ENCODE measurements at regions not wholly inside any gene's neighbourhood (a gene's known extent, or its start where the extent isn't known, plus 50 kb on each side); places are given as distances from the start of the nearest gene placed in this dataset.

DNA sequence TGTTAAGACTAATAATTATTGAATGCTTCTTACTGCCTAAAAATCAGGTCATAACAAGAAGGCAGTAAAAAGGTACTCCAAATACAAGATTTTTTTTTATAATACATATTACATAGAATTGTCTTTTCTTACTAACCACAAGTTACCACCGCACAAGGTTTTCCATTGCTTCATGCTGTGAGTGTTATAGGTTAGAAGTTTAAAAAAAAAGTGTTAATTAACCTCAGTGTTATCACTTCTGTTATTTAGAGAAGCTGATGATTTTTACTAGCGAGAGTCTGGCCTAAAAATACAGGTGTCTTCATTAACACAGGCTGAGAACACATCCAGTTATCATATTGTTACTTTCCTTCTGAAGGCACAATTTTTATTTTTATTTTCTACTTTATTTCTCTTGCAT is 1281.9 kb upstream of the CELF2 start:
- Histone ChIP-seq H3K27ac (ENCODE audit: low read depth, low read length) (no peak overlapping the region), H3K27me3 (ENCODE audit: control insufficient read depth, low read length) (no peaks in the 10 kb centered on the region), H3K4me2 (ENCODE audit: low read length) (no peak overlapping the region), H3K79me2 (ENCODE audit: control insufficient read depth, low read length) (no peaks in the 10 kb centered on the region), H3K9me3 (ENCODE audit: control insufficient read depth, insufficient read depth, low read length) (no peaks in the 10 kb centered on the region), H3F3A (ENCODE audit: control insufficient read depth, insufficient read depth) (no peaks in the 10 kb centered on the region), H4K20me1 (ENCODE audit: control insufficient read depth, insufficient read depth, low read depth, low read length) (no peaks in the 10 kb centered on the region), H3K9me2 (replicated peaks; ENCODE audit: control insufficient read depth, low read length) (no peaks in the 10 kb centered on the region), H3K4me1 (ENCODE audit: control insufficient read depth, low read length) (no peaks in the 10 kb centered on the region), H3K4me3 (ENCODE audit: low read length) (no peak overlapping the region), H3K36me3 (ENCODE audit: control insufficient read depth, low read length) (no peaks in the 10 kb centered on the region)
- no peak for TF ChIP-seq EZH2phosphoT487 (IDR thresholded peaks at IDR 0.05; ENCODE audit: borderline replicate concordance, low read length)
- TF ChIP-seq, protein P1, sequence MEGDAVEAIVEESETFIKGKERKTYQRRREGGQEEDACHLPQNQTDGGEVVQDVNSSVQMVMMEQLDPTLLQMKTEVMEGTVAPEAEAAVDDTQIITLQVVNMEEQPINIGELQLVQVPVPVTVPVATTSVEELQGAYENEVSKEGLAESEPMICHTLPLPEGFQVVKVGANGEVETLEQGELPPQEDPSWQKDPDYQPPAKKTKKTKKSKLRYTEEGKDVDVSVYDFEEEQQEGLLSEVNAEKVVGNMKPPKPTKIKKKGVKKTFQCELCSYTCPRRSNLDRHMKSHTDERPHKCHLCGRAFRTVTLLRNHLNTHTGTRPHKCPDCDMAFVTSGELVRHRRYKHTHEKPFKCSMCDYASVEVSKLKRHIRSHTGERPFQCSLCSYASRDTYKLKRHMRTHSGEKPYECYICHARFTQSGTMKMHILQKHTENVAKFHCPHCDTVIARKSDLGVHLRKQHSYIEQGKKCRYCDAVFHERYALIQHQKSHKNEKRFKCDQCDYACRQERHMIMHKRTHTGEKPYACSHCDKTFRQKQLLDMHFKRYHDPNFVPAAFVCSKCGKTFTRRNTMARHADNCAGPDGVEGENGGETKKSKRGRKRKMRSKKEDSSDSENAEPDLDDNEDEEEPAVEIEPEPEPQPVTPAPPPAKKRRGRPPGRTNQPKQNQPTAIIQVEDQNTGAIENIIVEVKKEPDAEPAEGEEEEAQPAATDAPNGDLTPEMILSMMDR (IDR thresholded peaks at IDR 0.05; ENCODE audit: low read depth, low read length, poor library complexity, severe bottlenecking) = no peak

DNA sequence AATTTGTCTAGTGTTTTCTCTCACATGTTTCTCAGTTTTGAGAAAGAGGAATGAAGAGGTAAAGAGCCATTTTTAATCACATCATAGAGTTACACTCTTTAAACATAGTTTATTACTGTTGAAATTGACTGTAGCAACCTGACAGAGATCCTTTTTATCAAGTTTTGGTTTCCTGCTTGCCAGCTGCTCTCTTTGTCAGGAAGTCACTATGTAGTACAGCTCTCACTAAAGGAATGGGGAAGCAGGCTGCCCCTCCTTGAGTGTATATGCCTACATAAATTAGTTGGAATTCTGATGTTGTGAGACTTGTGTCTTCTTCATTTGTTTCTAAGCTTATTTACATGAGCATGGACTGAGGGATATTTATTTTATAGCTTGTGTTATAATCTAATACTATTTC is 1274.0 kb upstream of the CELF2 start:
- no peaks in the 10 kb centered on the region for H3F3A ChIP-seq (ENCODE audit: control insufficient read depth, insufficient read depth)
- H4K20me1 ChIP-seq (ENCODE audit: control insufficient read depth, insufficient read depth, low read depth, low read length) = no peaks in the 10 kb centered on the region
- no peaks in the 10 kb centered on the region for H3K36me3 ChIP-seq (ENCODE audit: control insufficient read depth, low read length)
- TF ChIP-seq EZH2phosphoT487 (IDR thresholded peaks at IDR 0.05; ENCODE audit: borderline replicate concordance, low read length) = no peak
- TF ChIP-seq, protein P1 (IDR thresholded peaks at IDR 0.05; ENCODE audit: low read depth, low read length, poor library complexity, severe bottlenecking) = no peak
- no peak overlapping the region for H3K4me2 ChIP-seq (ENCODE audit: low read length)
- H3K79me2 ChIP-seq (ENCODE audit: control insufficient read depth, low read length) = no peaks in the 10 kb centered on the region
- no peaks in the 10 kb centered on the region for H3K27me3 ChIP-seq (ENCODE audit: control insufficient read depth, low read length)
- H3K9me3 ChIP-seq (ENCODE audit: control insufficient read depth, insufficient read depth, low read length) = no peaks in the 10 kb centered on the region
- H3K4me1 ChIP-seq (ENCODE audit: control insufficient read depth, low read length) = no peaks in the 10 kb centered on the region
- no peak overlapping the region for H3K27ac ChIP-seq (ENCODE audit: low read depth, low read length)
- no peak overlapping the region for H3K4me3 ChIP-seq (ENCODE audit: low read length)
- no peaks in the 10 kb centered on the region for H3K9me2 ChIP-seq (replicated peaks; ENCODE audit: control insufficient read depth, low read length)

DNA sequence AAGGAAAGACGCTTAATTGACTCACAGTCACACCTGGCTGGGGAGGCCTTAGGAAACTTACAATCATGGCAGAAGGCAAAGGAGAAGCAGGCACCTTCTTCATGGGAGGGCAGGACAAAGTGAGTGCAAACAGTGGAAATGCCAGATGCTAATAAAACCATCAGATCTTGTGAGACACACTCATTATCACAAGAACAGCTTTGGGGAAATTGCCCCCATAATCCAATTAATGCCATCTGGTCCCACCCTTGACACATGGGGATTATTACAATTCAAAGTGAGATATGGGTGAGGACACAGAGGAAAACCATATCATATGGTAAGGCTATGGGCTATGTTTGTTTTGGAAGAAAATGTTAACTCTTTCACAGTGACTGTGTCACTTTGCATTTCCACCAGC is 1272.5 kb upstream of the CELF2 start:
- H3K4me2 ChIP-seq (ENCODE audit: low read length) = no peak overlapping the region
- no peaks in the 10 kb centered on the region for H3K9me3 ChIP-seq (ENCODE audit: control insufficient read depth, insufficient read depth, low read length)
- no peaks in the 10 kb centered on the region for H3K4me1 ChIP-seq (ENCODE audit: control insufficient read depth, low read length)
- H3K79me2 ChIP-seq (ENCODE audit: control insufficient read depth, low read length) = no peaks in the 10 kb centered on the region
- H3K9me2 ChIP-seq (replicated peaks; ENCODE audit: control insufficient read depth, low read length) = no peaks in the 10 kb centered on the region
- TF ChIP-seq EZH2phosphoT487 (IDR thresholded peaks at IDR 0.05; ENCODE audit: borderline replicate concordance, low read length) = no peak
- no peaks in the 10 kb centered on the region for H3K36me3 ChIP-seq (ENCODE audit: control insufficient read depth, low read length)
- H3K27ac ChIP-seq (ENCODE audit: low read depth, low read length) = no peak overlapping the region
- H3F3A ChIP-seq (ENCODE audit: control insufficient read depth, insufficient read depth) = no peaks in the 10 kb centered on the region
- no peaks in the 10 kb centered on the region for H3K27me3 ChIP-seq (ENCODE audit: control insufficient read depth, low read length)
- no peaks in the 10 kb centered on the region for H4K20me1 ChIP-seq (ENCODE audit: control insufficient read depth, insufficient read depth, low read depth, low read length)
- no peak overlapping the region for H3K4me3 ChIP-seq (ENCODE audit: low read length)

DNA sequence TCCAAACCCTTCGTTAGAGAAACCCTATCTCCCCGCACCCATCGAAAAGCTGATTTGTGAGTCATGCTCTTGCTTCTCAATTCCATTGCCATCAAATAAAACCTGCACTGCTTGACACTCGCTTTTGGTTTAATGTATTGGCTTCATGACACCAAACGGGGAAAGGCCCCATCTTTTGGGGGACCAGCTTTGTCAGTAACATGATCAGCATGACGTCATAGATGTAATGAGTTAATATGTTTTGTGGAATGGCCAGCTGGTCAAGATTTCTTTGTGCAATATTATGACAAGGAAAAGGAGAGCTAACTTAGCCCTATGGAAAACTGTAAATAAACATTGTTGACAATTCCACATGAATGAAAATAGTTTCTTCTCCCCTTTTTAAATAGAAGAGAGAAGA is 1260.5 kb upstream of the CELF2 start:
- Histone ChIP-seq H3K9me2 (replicated peaks; ENCODE audit: control insufficient read depth, low read length) (no peaks in the 10 kb centered on the region), H3K9me3 (ENCODE audit: control insufficient read depth, insufficient read depth, low read length) (no peaks in the 10 kb centered on the region), H3K79me2 (ENCODE audit: control insufficient read depth, low read length) (no peaks in the 10 kb centered on the region), H3K27me3 (ENCODE audit: control insufficient read depth, low read length) (no peaks in the 10 kb centered on the region), H3K4me2 (ENCODE audit: low read length) (no peak overlapping the region), H4K20me1 (ENCODE audit: control insufficient read depth, insufficient read depth, low read depth, low read length) (no peaks in the 10 kb centered on the region), H3K4me3 (ENCODE audit: low read length) (no peak overlapping the region), H3K27ac (ENCODE audit: low read depth, low read length) (no peak overlapping the region), H3F3A (ENCODE audit: control insufficient read depth, insufficient read depth) (no peaks in the 10 kb centered on the region), H3K36me3 (ENCODE audit: control insufficient read depth, low read length) (no peaks in the 10 kb centered on the region), H3K4me1 (ENCODE audit: control insufficient read depth, low read length) (no peaks in the 10 kb centered on the region)
- no peak for TF ChIP-seq EZH2phosphoT487 (IDR thresholded peaks at IDR 0.05; ENCODE audit: borderline replicate concordance, low read length)
- TF ChIP-seq, protein P1 (IDR thresholded peaks at IDR 0.05; ENCODE audit: low read depth, low read length, poor library complexity, severe bottlenecking) = no peak

Measured in DOHH2 (cell line).